Adipocyte (in vitro differentiated cells): ENCODE measurements at regions not wholly inside any gene's neighbourhood (a gene's known extent, or its start where the extent isn't known, plus 50 kb on each side); places are given as distances from the start of the nearest gene placed in this dataset.

Source experiments
- DNase-seq: peaks from one replicate; pipeline ENCODE4 v3.0.0-alpha.2; 2015; ENCODE audit warnings: low read depth
- H3K27me3 ChIP-seq: replicated peaks from 2 replicates; pipeline ENCODE4 v1.7.0; 2013; ENCODE audit warnings: mild to moderate bottlenecking, low read length, moderate library complexity; ENCODE audit not compliant: control insufficient read depth, insufficient read depth
- H3K36me3 ChIP-seq: 2 replicates; pipeline ENCODE4 v1.7.0; 2013; ENCODE audit warnings: low read length, mild to moderate bottlenecking, moderate library complexity; ENCODE audit not compliant: control insufficient read depth, insufficient read depth, severe bottlenecking
- H3K4me1 ChIP-seq: 2 replicates; pipeline ENCODE4 v1.7.0; 2013; ENCODE audit warnings: mild to moderate bottlenecking, low read length, moderate library complexity; ENCODE audit not compliant: control insufficient read depth, insufficient read depth
- H3K4me3 ChIP-seq: 2 replicates; pipeline ENCODE4 v1.7.0; 2013; ENCODE audit warnings: mild to moderate bottlenecking, low read length, moderate library complexity
- H3K9ac ChIP-seq: 2 replicates; pipeline ENCODE4 v1.7.0; 2013; ENCODE audit warnings: mild to moderate bottlenecking, low read length, moderate library complexity
- H3K9me3 ChIP-seq: 2 replicates; pipeline ENCODE4 v1.7.0; 2013; ENCODE audit warnings: mild to moderate bottlenecking, low read length, moderate library complexity; ENCODE audit not compliant: control insufficient read depth

GRCh38 chr11:121938076-121938475, 177.9 kb downstream of the BLID start:
- Histone ChIP-seq H3K27me3 (no peaks in the 10 kb centered on the region), H3K9ac (no peak overlapping the region), H3K4me3 (no peak overlapping the region), H3K4me1 (peaks cover 15% of the 10 kb centered on the region), H3K9me3 (no peaks in the 10 kb centered on the region), H3K36me3 (no peaks in the 10 kb centered on the region)
- no peak for DNase-seq

DNA sequence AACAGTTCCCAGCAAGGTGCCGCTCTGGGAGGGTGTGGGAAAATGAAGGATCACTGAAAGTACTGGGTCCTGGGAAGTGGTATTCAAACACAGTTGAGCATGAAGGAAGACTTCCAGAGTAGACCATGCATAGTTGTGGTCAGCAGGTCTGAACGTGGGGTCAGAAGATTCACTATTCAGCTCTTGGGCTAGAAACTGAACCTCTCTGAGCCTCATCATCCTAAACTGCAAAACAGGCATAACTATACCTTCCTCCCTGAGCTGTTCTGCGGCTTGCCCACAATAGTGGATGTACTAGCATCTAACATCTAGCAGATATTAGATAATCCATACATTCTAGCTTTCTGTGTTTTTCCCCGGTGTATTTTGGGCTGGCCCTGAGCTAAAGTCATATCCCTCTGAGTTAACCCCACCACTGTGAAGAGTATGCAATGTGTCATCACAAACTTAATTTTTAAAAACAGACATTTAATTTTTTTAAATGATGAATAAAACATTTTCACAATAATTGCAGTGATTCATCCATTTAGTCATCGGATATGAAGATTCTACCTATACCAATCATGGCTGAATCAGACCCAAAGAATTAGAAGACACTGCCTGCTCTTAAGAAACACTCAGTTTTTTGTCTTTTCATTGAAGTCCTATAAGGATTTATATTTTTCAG, 179.1 kb downstream of the BLID start:
- Histone ChIP-seq H3K36me3 (no peaks in the 10 kb centered on the region), H3K27me3 (no peaks in the 10 kb centered on the region), H3K4me1 (peaks cover 24% of the 10 kb centered on the region), H3K9me3 (no peaks in the 10 kb centered on the region), H3K4me3 (peak overlapping the region; percentile 4), H3K9ac (no peak overlapping the region)
- DNase-seq = peak; percentile 39

DNA sequence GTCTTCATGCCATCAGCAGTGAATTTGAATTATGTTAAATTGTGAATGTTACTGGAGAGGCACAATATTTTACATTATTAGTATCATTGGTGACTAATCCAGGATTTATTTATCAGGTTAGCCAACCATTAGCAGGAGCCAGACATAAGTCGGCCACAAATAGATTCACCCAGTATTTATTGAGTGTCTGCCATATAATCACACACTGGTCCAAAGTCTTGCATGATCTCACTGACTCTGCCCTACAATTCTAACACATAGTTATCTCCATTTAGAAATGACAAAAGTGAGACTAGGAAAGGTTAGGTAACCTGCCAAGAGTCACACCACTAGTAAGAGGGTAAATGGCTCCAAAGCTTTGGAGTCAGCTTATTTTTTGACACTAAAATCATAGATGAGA, 179.6 kb downstream of the BLID start:
- H3K4me1 ChIP-seq = peaks cover 30% of the 10 kb centered on the region
- DNase-seq = no peak
- no peaks in the 10 kb centered on the region for H3K27me3 ChIP-seq

DNA sequence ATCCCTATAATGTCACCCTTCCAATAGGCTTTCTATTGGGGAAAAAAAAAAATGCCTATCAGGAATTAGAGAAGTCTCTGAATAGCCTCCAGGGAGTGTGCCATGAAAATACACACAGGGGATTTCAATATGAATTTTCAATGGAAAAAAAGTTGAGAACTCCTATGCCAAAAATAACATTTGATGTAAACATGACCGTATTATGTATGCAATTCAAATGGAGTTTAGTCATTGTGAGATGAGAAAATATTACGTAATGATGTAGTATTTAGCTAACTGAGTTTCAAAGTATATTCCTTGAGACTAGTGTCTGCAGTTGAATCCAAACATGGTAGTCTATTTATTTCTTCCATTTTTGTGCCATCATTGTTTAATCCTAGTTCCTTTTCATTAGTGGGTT, 182.3 kb downstream of the BLID start:
- H3K4me1 ChIP-seq = peaks cover 48% of the 10 kb centered on the region
- no peak overlapping the region for H3K4me3 ChIP-seq
- H3K9me3 ChIP-seq = no peaks in the 10 kb centered on the region
- no peaks in the 10 kb centered on the region for H3K27me3 ChIP-seq
- no peaks in the 10 kb centered on the region for H3K36me3 ChIP-seq
- H3K9ac ChIP-seq = no peak overlapping the region
- DNase-seq = peak; percentile 40

More for the DNA sequence above, 179.6 kb downstream of the BLID start:
- H3K36me3 ChIP-seq = no peaks in the 10 kb centered on the region
- H3K4me3 ChIP-seq = peak overlapping the region; percentile 4
- no peak overlapping the region for H3K9ac ChIP-seq
- no peaks in the 10 kb centered on the region for H3K9me3 ChIP-seq

- peaks cover 48% of the 10 kb centered on the region for H3K4me1 ChIP-seq
- H3K27me3 ChIP-seq = no peaks in the 10 kb centered on the region
- DNase-seq = no peak
- no peaks in the 10 kb centered on the region for H3K36me3 ChIP-seq
- H3K4me3 ChIP-seq = no peak overlapping the region
- no peaks in the 10 kb centered on the region for H3K9me3 ChIP-seq
- no peak overlapping the region for H3K9ac ChIP-seq
Measured at GRCh38 chr11:121933294-121933693, 182.7 kb downstream of the BLID start.

DNA sequence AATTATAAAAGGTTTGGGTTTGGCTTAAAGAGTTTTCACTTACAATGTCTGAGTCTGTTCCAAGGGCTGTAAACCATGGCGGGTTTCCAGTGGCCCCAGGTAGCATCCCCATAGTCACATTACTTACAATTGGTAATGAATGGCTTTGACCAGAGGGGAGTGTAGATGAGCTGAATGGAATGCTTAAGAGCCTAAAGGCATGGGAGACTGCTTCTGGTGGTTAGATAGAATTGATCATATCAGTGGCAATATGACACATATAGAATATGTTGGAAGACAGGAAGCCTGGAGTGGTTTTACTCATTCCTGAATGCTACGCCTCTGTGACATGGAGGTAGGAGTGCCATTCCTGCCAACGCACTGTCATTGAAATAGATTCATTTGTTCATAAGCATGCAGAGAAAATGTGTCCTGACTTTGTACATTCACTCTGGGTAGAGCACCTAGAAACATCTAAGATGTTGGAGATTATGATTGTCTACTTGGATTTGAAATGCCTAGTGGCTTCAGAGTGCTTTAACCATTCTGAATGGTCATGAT, 183.3 kb downstream of the BLID start:
- Histone ChIP-seq H3K9ac (peak overlapping the region; percentile 16), H3K27me3 (no peaks in the 10 kb centered on the region), H3K9me3 (no peaks in the 10 kb centered on the region), H3K4me3 (no peak overlapping the region), H3K36me3 (no peaks in the 10 kb centered on the region), H3K4me1 (peaks cover 46% of the 10 kb centered on the region)
- peak; percentile 15 for DNase-seq

DNA sequence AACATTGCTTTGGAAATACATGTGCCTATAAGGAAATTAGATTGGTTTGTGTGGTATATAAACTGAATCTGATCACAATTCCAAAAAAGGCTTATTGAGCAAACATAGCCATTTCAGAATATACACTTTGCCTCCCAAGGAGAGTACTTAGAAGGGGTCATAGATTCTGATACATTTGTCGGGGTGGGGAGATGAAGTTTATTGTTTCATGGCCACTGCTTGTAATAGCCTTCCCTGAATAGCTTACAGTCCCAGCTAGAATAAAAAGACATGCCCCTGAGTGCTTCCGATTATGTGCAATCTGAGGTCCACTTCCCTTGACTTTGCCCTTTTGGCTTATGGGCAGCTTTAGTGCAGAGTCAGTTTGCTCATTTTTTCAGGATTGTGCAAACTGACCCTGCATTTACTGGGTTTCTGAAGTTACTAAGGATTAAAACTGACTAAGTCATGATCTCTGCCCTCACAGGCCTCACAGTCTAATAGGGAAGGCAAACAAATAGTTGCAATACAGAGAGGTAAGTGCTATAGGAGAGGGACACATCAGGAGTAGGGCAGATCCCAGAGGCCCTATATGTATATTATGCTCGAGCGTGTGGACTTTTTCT, 184.2 kb downstream of the BLID start:
- no peak overlapping the region for H3K4me3 ChIP-seq
- peaks cover 42% of the 10 kb centered on the region for H3K4me1 ChIP-seq
- peak; percentile 31 for DNase-seq
- H3K36me3 ChIP-seq = no peaks in the 10 kb centered on the region
- no peaks in the 10 kb centered on the region for H3K27me3 ChIP-seq
- no peaks in the 10 kb centered on the region for H3K9me3 ChIP-seq
- H3K9ac ChIP-seq = peak overlapping the region; percentile 16

- H3K9ac ChIP-seq = no peak overlapping the region
- no peaks in the 10 kb centered on the region for H3K9me3 ChIP-seq
- H3K4me3 ChIP-seq = no peak overlapping the region
- H3K4me1 ChIP-seq = peaks cover 35% of the 10 kb centered on the region
- H3K36me3 ChIP-seq = no peaks in the 10 kb centered on the region
- no peak for DNase-seq
- no peaks in the 10 kb centered on the region for H3K27me3 ChIP-seq
Measured at GRCh38 chr11:121931121-121931520, 184.9 kb downstream of the BLID start.

GRCh38 chr11:121930004-121930965, 185.7 kb downstream of the BLID start:
- peak; percentile 53 for DNase-seq
- Histone ChIP-seq H3K36me3 (no peaks in the 10 kb centered on the region), H3K9ac (peak overlapping the region; percentile 83), H3K4me3 (peak overlapping the region; percentile 85), H3K9me3 (no peaks in the 10 kb centered on the region), H3K4me1 (peaks cover 34% of the 10 kb centered on the region), H3K27me3 (no peaks in the 10 kb centered on the region)

GRCh38 chr11:121929581-121929980, 186.4 kb downstream of the BLID start:
- no peaks in the 10 kb centered on the region for H3K27me3 ChIP-seq
- no peaks in the 10 kb centered on the region for H3K36me3 ChIP-seq
- peaks cover 34% of the 10 kb centered on the region for H3K4me1 ChIP-seq
- peak overlapping the region; percentile 85 for H3K4me3 ChIP-seq
- DNase-seq = peak; percentile 80
- H3K9ac ChIP-seq = peak overlapping the region; percentile 83
- no peaks in the 10 kb centered on the region for H3K9me3 ChIP-seq
